Activated CD4-positive, alpha-beta T cell treated with anti-CD3 and anti-CD28 coated beads for 24 hours (primary cell): ENCODE measurements at regions not wholly inside any gene's neighbourhood (a gene's known extent, or its start where the extent isn't known, plus 50 kb on each side); places are given as distances from the start of the nearest gene placed in this dataset.
"Not testable (repeated sequence)": the region's sequence is repeated elsewhere in the genome, so short reads cannot be mapped to it uniquely, and the experiment has no call there.

Experiments
- DNase-seq, 2 donors: peaks; one replicate each; pipeline ENCODE4 v3.0.0-alpha.2; 2020; ENCODE audit warnings: low read depth in 2 of 2

DNA sequence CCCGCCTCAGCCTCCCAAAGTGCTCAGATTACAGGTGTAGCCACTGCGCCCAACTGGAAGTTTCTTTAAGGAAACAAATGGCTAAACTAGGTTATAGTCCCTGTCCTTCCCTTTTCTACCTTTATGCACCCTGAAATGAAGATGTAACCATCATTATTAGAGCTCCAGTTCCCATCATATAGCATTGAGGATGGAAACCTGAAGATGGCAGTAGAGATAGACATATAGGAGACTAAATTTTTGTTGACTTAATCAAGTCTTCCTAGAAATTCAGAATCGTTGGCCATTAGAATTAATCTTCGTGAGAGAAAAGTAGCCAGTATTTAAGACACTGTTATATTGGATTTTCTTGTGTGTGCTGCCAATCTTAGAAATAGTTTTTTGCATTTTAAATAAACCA, 1016.3 kb upstream of the NCAM2 start:
- no peak for DNase-seq

GRCh38 chr21:19986396-19986795, 1011.8 kb upstream of the NCAM2 start:
- DNase-seq = no peak

- DNase-seq = no peak
Measured at GRCh38 chr21:19987671-19988070, 1010.5 kb upstream of the NCAM2 start.

GRCh38 chr21:19992540-19992939, 1005.7 kb upstream of the NCAM2 start:
- DNase-seq = no peak

GRCh38 chr21:19993268-19993667, 1004.9 kb upstream of the NCAM2 start:
- DNase-seq = no peak

GRCh38 chr21:19995253-19995652, 1003.0 kb upstream of the NCAM2 start:
- no peak for DNase-seq

DNA sequence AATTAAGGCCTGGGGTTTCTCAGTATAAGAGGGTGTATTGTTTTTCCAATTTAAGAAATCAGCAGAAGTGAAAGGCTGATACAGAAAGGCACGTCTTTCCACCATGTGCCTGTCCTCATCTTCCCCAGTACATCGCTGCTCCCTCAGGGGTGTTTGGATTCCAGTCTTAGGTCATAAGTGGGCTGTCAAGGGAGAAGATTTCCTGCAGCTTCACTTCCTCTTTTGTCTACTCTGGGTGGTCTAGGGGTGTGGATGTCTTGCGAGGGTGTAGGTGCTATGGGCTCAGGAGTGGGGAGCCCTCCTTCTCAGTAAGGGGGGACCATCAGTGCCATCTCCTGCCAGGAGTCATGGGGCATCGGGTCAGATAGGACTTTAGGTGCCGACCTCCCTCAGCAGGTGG, 999.8 kb upstream of the NCAM2 start:
- no peak for DNase-seq

DNA sequence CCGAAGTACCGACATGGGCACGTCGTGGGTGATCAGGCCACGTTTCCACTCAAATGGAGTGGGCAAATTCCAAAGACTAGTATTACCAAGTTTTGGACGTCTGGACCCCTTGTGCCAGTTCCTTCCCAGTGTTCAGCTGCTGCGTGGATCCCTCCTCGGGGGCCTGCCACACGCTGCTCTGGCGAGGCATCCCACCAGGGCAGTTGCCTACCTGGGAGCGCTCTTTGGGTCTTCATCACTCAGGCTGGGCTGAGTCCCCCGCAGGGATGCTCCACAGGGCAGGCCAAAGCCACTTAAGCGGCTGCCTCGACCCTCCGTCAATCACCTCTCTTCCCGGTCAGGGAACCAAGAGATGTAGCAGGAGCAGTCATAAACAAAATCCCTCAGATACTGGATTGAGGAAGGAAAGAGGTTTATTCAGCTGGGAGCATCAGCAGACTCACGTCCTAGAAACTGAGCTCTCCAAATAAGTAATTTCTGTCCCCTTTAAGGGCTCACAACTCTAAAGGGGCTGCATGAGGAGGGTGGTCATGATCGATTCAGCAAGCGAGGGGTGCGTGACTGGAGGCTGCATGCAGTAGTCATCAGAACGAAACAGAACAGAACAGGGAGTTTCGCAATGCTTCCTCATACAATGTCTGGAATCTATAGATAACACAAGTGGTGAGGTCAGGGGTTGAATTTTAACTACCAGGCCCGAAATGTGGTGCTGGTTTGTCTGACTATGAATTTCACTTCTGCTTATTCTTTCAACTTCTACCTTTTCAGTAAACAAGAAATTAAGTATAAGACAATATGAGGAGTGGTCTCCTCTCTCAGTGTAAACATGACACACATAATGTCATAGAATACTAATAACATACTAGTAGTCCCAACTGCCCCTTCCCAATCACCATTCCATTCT, 998.6 kb upstream of the NCAM2 start:
- DNase-seq = no peak

GRCh38 chr21:20004367-20004766, 993.8 kb upstream of the NCAM2 start:
- DNase-seq = no peak

DNA sequence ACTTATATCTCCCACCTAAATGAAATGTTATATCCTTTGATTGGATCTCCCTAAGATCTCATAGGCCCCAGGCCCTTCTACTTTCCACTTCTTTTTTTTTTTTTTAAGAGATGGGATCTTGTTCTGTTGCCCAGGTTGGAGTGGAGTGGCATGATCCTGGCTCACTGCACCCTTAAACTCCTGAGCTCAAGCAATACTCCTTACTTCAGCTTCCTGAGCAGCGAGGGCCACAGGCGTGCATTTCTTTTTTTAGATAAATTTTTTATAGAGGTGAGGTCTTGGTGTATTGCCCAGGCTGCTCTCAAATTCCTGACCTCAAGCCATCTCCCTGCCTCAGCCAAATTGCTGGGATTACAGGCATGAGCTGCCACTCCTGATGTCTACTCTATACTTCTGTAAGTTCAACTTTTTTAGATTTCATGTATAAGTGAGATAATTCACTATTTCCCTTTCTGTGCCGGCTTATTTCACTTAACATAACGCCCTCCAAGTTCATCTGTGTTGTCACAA, 987.5 kb upstream of the NCAM2 start:
- DNase-seq = no peak

DNA sequence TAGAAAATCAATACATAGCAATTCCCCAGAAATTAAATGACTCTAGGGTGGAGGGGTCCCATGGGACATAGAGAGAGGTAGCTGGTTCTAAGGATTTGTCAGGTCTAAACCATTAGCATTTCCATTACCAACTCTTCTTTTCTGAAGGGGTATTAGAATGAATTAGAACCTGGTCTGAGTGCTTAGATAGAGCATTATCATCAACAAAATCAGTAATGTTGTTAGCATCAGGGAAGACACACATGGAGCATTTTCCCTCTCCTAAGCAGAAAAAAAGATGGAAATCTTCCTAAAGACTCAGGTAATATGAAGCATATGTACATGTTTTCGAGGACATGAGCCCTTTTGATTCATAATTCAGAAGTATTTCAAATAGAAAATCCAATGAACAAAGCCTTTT, 984.4 kb upstream of the NCAM2 start:
- no peak for DNase-seq

DNA sequence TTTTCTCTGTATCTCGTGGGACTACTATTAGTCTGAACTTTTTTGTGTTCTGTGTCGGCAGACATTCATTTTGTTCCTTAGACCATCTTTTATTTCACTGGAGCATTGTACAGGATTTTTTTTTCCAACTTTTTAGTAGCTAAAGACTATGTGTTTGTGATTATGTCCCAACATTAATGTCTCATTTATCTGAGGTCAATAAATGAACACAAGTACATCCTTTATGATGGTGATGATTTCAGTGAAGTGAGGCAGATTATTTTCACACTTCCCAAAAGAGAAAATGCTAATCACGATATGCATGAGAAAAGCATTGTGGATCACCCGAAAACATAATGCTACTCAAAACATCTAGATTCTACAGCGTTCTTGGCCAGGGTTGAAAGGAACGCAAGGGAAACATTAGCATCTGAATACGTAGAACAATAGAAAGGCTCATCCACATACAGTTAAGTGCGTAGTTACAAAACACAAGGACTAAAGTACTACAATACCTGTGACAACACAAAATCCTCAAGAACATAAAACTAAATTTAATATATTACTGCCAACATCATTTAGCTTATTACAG, 981.7 kb upstream of the NCAM2 start:
- DNase-seq = no peak

DNA sequence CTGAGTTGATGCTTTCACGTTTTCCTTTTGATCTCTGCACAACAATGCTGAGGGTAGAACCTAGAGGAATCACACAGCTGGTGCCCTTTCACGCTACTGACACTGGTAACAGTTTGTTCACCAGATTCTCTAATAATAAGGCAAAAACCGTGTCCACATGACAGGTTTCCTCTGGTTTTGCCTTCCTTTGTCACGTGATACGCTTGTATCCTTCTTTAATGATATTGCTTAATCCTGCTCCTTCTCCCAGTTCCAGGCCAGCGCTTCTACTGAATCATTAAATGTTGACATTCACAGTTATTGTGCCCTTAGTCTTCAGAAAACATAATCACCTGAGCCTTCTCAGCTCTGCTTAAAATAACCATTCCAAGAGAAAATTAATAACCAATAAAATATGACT, 978.2 kb upstream of the NCAM2 start:
- no peak for DNase-seq

- DNase-seq = no peak
Measured at GRCh38 chr21:20023193-20023592, 975.0 kb upstream of the NCAM2 start.

- no peak for DNase-seq
Measured at GRCh38 chr21:20024741-20025140, 973.5 kb upstream of the NCAM2 start.

GRCh38 chr21:20026543-20026942, 971.7 kb upstream of the NCAM2 start:
- no peak for DNase-seq

DNA sequence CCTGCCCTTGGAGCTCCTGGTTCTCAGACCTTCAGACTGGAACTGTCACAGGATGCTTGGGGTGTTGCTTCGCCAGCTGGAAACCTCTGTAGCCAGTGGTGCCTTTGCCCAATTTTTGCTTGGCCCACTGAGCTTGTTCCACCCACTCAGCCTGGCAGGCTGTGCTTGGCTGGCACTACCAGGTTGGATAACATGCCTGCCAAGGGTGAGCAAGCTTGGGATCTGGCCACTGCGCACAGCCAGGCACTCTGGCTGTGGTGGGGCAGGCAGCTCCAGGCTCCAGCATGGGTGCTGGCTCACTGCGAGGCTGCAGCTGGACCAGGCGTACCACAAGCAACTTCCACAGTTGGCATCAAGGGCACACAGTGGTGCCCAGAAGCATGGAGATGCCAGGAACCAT, 967.8 kb upstream of the NCAM2 start:
- DNase-seq = no peak

- no peak for DNase-seq
Measured at GRCh38 chr21:20031807-20032206, 966.4 kb upstream of the NCAM2 start.

GRCh38 chr21:20040768-20041167, 957.4 kb upstream of the NCAM2 start:
- no peak for DNase-seq

- DNase-seq = no peak
Measured at GRCh38 chr21:20045197-20045596, 953.0 kb upstream of the NCAM2 start.

DNA sequence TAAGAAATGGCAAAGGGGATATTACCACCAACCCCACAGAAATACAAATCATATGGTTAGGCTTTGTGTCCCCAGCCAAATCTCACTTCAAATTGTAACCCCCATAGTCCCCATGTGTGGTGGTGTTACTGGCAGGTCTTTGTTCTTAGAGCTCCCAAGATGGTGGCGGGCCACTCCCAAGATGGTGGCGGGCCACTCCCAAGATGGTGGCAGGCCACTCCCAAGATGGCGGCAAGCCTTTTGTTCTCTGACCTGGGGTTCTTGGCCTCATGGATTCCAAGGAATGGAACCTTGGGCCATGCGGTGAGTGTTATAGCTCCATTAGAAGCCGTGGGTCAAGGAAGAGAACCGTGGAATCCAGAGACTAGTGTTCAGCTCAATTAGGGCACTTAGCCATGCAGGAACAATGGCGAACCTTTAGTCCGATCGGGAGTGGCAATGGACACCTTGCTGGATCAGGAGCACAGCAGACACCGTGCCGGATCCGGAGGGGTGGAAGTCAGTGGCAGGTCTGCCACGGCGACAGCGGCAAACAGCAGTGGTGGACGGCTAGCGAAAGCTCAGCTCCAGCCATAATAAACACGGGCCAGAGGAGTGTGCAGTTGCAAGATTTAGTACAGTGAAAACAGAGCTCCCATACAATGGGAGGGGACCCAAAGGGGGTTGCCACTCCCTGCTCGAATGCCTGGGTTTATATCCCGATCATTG, 949.9 kb upstream of the NCAM2 start:
- DNase-seq = not testable (repeated sequence)

GRCh38 chr21:20083336-20083735, 914.9 kb upstream of the NCAM2 start:
- no peak for DNase-seq

- DNase-seq = no peak
Measured at GRCh38 chr21:20083925-20084324, 914.3 kb upstream of the NCAM2 start.
